ENCODE measurements at regions not wholly inside any gene's neighbourhood (a gene's known extent, or its start where the extent isn't known, plus 50 kb on each side); places are given as distances from the start of the nearest gene placed in this dataset.

DNA sequence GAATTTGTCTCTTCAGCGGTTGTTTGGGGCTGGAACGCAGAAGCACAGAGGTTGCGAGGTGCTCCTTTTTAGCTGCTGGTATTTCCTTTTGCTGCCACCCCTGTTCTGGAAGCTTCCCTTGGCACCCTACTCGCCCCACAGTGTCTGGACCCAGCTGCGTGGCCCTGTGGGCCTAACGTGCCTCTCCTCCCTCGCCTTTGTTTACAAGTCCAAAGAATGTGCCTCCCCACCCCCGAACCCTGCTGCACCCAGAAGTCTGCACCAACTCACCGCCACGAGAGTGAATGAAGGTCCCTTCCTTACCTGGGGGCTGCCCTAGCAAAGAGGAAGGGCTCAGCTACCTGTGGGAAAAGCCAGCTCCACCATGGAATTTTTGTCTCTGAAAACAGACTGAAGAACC, 139.7 kb upstream of the RPS6KA2 start:
- no peaks in the 10 kb centered on the region for H3K36me3 ChIP-seq (replicated peaks in 1 of 2; ENCODE audit: control extremely low read depth in 1 of 2, control insufficient read depth in 1 of 2, extremely low read depth in 1 of 2, insufficient read depth in 2 of 2, low read length in 1 of 2)
- no peaks in the 10 kb centered on the region for H3K9me3 ChIP-seq (ENCODE audit: control extremely low read depth in 1 of 3, control insufficient read depth in 2 of 3, insufficient read depth in 1 of 3, low read length in 2 of 3)
- peaks cover 4% of the 10 kb centered on the region for H3K27me3 Mint-ChIP-seq
- H3K4me2 ChIP-seq (replicated peaks; ENCODE audit: low read depth, low read length, poor library complexity, severe bottlenecking), result no peak overlapping the region
- no peak for ATAC-seq (ENCODE audit: low read depth)
- TF ChIP-seq EZH2 (IDR thresholded peaks at IDR 0.05; ENCODE audit: borderline replicate concordance, insufficient read depth, low read depth, low read length, poor library complexity, severe bottlenecking) (no peak), CTCF (IDR thresholded peaks at IDR 0.05) (no peak)
- no peaks in the 10 kb centered on the region for H3K9me3 Mint-ChIP-seq (ENCODE audit: insufficient read depth)
- no peak overlapping the region for H2AFZ ChIP-seq (ENCODE audit: insufficient read depth, low read depth, low read length, poor library complexity, severe bottlenecking)
- no peak overlapping the region for H3K27ac ChIP-seq (ENCODE audit: low read length in 2 of 2)
- no peak for DNase-seq
- no peak overlapping the region for H3K4me3 Mint-ChIP-seq
- peaks cover 0 to 5% (median under 1%) of the 10 kb centered on the region in 4 experiments for H3K27me3 ChIP-seq (replicated peaks in 1 of 4; ENCODE audit: control extremely low read depth in 1 of 4, control insufficient read depth in 3 of 4, insufficient read depth in 4 of 4, low read length in 3 of 4)
- CTCF ChIA-PET, result interaction anchor here (1.1 to 2.7 kb wide), 2 partner anchors 9 to 223 kb away, joined by 3 to 20 read pairs; no protein-coding TSS in a partner anchor
- WGBS (ENCODE audit: insufficient coverage), result 75% methylated on average over 10 of the region's 10 CpGs
- H3K4me3 ChIP-seq (ENCODE audit: control extremely low read depth in 1 of 5, extremely low read depth in 1 of 5, insufficient read depth in 1 of 5, low read depth in 2 of 5, low read length in 4 of 5), result no peak overlapping the region
- no peaks in the 10 kb centered on the region for H3K4me1 ChIP-seq (ENCODE audit: control insufficient read depth in 2 of 2, insufficient read depth in 2 of 2, low read length in 2 of 2)
- H3K79me2 ChIP-seq (ENCODE audit: control insufficient read depth, insufficient read depth, low read length), result no peaks in the 10 kb centered on the region
- no peaks in the 10 kb centered on the region for H4K20me1 ChIP-seq (ENCODE audit: control insufficient read depth, insufficient read depth, low read length, poor library complexity, severe bottlenecking)
- no peak overlapping the region for H3K9ac ChIP-seq (ENCODE audit: low read length)
- intact Hi-C loops (cut with micrococcal nuclease), result no loop called here
- no peaks in the 10 kb centered on the region for H3K4me1 Mint-ChIP-seq
- H3K27ac Mint-ChIP-seq, result no peak overlapping the region
- POLR2A ChIA-PET, result no interaction called here

DNA sequence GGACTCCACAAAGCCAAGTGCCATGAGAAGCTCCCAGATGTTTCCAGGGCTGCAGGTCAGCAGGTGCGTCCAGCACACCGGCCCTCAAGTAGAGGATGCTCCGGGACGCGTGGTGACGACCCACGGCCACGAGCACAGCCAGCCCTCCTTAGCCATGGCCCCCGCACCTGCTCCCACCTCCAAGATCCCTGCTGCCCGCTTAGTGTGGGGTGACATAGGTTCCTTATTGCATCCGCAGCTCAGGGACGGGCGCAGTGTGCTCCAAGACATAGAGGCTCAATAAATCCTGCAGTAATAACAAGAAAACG, 138.1 kb upstream of the RPS6KA2 start:
- intact Hi-C loops (cut with micrococcal nuclease), result no loop called here
- peaks cover 3% of the 10 kb centered on the region for H3K27me3 Mint-ChIP-seq
- no peak overlapping the region for H3K27ac Mint-ChIP-seq
- no peaks in the 10 kb centered on the region for H3K79me2 ChIP-seq (ENCODE audit: control insufficient read depth, insufficient read depth, low read length)
- no peaks in the 10 kb centered on the region for H3K4me1 Mint-ChIP-seq
- WGBS (ENCODE audit: insufficient coverage), result 94% methylated on average over 13 of the region's 14 CpGs
- POLR2A ChIA-PET, result no interaction called here
- H3K27ac ChIP-seq (ENCODE audit: low read length in 2 of 2), result no peak overlapping the region
- ATAC-seq (ENCODE audit: low read depth) (no peak), DNase-seq (no peak)
- no peaks in the 10 kb centered on the region for H3K4me1 ChIP-seq (ENCODE audit: control insufficient read depth in 2 of 2, insufficient read depth in 2 of 2, low read length in 2 of 2)
- no peaks in the 10 kb centered on the region for H3K27me3 ChIP-seq (replicated peaks in 1 of 4; ENCODE audit: control extremely low read depth in 1 of 4, control insufficient read depth in 3 of 4, insufficient read depth in 4 of 4, low read length in 3 of 4)
- TF ChIP-seq CTCF (IDR thresholded peaks at IDR 0.05) (no peak), EZH2 (IDR thresholded peaks at IDR 0.05; ENCODE audit: borderline replicate concordance, insufficient read depth, low read depth, low read length, poor library complexity, severe bottlenecking) (no peak)
- no peaks in the 10 kb centered on the region for H3K36me3 ChIP-seq (replicated peaks in 1 of 2; ENCODE audit: control extremely low read depth in 1 of 2, control insufficient read depth in 1 of 2, extremely low read depth in 1 of 2, insufficient read depth in 2 of 2, low read length in 1 of 2)
- no peak overlapping the region for H3K4me2 ChIP-seq (replicated peaks; ENCODE audit: low read depth, low read length, poor library complexity, severe bottlenecking)
- H3K9me3 ChIP-seq (ENCODE audit: control extremely low read depth in 1 of 3, control insufficient read depth in 2 of 3, insufficient read depth in 1 of 3, low read length in 2 of 3), result no peaks in the 10 kb centered on the region
- no peak overlapping the region for H3K4me3 Mint-ChIP-seq
- H3K4me3 ChIP-seq (ENCODE audit: control extremely low read depth in 1 of 5, extremely low read depth in 1 of 5, insufficient read depth in 1 of 5, low read depth in 2 of 5, low read length in 4 of 5), result no peak overlapping the region
- no peaks in the 10 kb centered on the region for H3K9me3 Mint-ChIP-seq (ENCODE audit: insufficient read depth)
- H2AFZ ChIP-seq (ENCODE audit: insufficient read depth, low read depth, low read length, poor library complexity, severe bottlenecking), result no peak overlapping the region
- CTCF ChIA-PET, result interaction anchor here (0.7 to 2.7 kb wide), 2 partner anchors 10 to 224 kb away, joined by 4 to 20 read pairs; no protein-coding TSS in a partner anchor
- H3K9ac ChIP-seq (ENCODE audit: low read length), result no peak overlapping the region
- no peaks in the 10 kb centered on the region for H4K20me1 ChIP-seq (ENCODE audit: control insufficient read depth, insufficient read depth, low read length, poor library complexity, severe bottlenecking)

All from B cell (primary cell).